ENCODE measurements at regions not wholly inside any gene's neighbourhood (a gene's known extent, or its start where the extent isn't known, plus 50 kb on each side); places are given as distances from the start of the nearest gene placed in this dataset.
A peak's percentile ranks its signal among the peaks of the same experiment; 100 is the strongest.

DNA sequence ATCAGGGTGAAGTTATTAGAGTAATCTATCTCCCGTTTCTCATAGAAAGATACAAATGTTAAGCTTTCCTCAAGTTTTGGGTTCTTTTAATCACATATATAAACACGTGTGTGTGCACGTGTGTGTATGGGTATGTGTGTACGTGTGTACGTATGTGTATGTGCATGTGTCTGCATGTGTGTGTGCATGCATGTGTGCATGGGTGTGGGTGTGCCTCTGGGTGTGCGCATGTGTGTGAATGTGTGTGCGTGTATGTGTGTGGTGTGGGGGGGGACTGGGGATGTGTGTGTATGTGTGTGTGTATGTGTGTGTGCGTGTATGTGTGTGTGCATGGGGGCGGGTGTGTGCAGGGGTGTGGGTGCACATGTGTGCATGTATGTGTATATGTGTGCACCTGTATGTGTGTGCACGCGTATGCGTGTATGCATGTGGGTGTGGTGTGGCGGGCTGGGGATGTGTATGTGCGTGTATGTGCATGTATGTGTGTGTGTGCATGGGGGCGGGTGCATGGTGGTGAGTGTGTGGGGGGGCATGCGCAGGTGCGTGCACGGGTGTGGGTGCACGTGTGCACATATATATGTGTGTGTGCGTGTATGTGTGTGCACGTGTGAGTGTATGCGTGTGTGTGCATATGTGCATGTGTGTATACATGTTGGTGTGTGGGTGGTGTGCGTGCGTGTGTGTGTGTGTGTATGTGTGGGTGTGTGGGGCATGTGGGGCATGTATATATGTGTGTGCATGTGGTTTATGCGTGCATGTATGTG lies 304.0 kb downstream of the MBD2 start:
- DNase-seq (peak in 1 of 2 donors; percentile 37), ATAC-seq (ENCODE audit: low FRiP score in 2 of 2) (peak in 1 of 2 donors; percentile 66)
- no peak overlapping the region for H3K4me3 ChIP-seq
- H3K36me3 ChIP-seq, result no peaks in the 10 kb centered on the region
- 83 to 93% methylated on average over 25 of the region's 25 CpGs for WGBS, 2 donors
- H3K9me3 ChIP-seq, result no peaks in the 10 kb centered on the region
- no peak for TF ChIP-seq EP300 (IDR thresholded peaks at IDR 0.05)
- TF ChIP-seq POLR2AphosphoS5 (IDR thresholded peaks at IDR 0.05), result no peak
- TF ChIP-seq, protein P1, sequence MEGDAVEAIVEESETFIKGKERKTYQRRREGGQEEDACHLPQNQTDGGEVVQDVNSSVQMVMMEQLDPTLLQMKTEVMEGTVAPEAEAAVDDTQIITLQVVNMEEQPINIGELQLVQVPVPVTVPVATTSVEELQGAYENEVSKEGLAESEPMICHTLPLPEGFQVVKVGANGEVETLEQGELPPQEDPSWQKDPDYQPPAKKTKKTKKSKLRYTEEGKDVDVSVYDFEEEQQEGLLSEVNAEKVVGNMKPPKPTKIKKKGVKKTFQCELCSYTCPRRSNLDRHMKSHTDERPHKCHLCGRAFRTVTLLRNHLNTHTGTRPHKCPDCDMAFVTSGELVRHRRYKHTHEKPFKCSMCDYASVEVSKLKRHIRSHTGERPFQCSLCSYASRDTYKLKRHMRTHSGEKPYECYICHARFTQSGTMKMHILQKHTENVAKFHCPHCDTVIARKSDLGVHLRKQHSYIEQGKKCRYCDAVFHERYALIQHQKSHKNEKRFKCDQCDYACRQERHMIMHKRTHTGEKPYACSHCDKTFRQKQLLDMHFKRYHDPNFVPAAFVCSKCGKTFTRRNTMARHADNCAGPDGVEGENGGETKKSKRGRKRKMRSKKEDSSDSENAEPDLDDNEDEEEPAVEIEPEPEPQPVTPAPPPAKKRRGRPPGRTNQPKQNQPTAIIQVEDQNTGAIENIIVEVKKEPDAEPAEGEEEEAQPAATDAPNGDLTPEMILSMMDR (IDR thresholded peaks at IDR 0.05), result no peak
- no peak for TF ChIP-seq POLR2A (IDR thresholded peaks at IDR 0.05)
- H3K27ac ChIP-seq, result no peak overlapping the region
- H3K4me1 ChIP-seq, result no peaks in the 10 kb centered on the region
- no peaks in the 10 kb centered on the region for H3K27me3 ChIP-seq

DNA sequence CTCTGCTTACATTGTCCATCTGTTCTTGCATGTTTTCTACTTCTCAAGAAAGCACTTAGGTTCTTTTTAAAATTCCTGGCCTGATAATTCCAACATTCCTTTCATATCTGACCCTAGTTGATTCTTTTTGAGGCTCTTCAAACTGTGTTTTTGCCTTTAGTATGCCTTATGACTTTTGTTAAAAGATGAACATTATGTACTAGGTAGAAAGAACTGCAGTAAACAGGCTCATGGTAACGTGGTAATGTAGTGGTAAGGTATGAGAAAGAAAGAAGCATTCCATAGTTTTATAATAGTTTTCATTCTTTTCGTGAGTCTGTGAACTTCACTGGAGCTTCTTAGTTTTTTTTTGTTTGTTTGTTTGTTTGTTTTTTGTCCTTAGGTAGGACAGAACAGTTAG lies 306.4 kb downstream of the MBD2 start:
- Histone ChIP-seq H3K9me3 (no peaks in the 10 kb centered on the region), H3K27ac (peak overlapping the region in 1 of 4 donors; percentile 5), H3K36me3 (no peaks in the 10 kb centered on the region), H3K4me3 (no peak overlapping the region), H3K27me3 (no peaks in the 10 kb centered on the region), H3K4me1 (no peaks in the 10 kb centered on the region)
- TF ChIP-seq POLR2AphosphoS5 (IDR thresholded peaks at IDR 0.05) (no peak), EP300 (IDR thresholded peaks at IDR 0.05) (peak in 2 of 4 donors; percentile 26 to 60), POLR2A (IDR thresholded peaks at IDR 0.05) (no peak)
- TF ChIP-seq, protein P1 (IDR thresholded peaks at IDR 0.05), result no peak
- WGBS, 2 donors, result 44 to 59% methylated on average over 2 of the region's 2 CpGs
- DNase-seq (no peak), ATAC-seq (ENCODE audit: low FRiP score in 2 of 2) (peak in 1 of 2 donors; percentile 63)

DNA sequence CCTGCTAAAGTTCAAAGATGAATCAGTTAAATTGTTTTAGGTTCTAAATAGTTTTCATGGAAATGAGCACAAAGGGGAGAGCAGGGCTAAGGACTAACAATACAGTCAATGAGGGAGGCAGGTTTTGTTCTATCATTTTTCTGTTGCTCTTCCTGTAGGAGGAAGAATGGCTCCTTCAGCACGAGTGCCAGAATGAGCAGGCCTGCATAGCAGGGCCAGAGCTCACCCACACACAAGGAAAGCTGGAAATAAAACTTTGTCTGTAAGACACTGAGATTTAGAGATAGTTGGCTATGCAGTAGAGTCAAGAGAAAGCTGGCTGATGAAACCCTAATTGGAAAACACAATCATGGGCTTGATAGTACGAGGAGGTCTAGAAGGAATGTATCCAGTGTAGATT lies 313.3 kb downstream of the MBD2 start:
- ATAC-seq (ENCODE audit: low FRiP score in 2 of 2), result no peak
- Histone ChIP-seq H3K36me3 (no peaks in the 10 kb centered on the region), H3K9me3 (no peaks in the 10 kb centered on the region), H3K4me3 (no peak overlapping the region), H3K4me1 (no peaks in the 10 kb centered on the region), H3K27ac (no peak overlapping the region), H3K27me3 (no peaks in the 10 kb centered on the region)
- WGBS, 2 donors, result 57 to 64% methylated on average over 2 of the region's 2 CpGs
- no peak for TF ChIP-seq EP300 (IDR thresholded peaks at IDR 0.05)
- TF ChIP-seq, protein P1 (IDR thresholded peaks at IDR 0.05), result no peak
- TF ChIP-seq POLR2AphosphoS5 (IDR thresholded peaks at IDR 0.05), result no peak
- TF ChIP-seq POLR2A (IDR thresholded peaks at IDR 0.05), result no peak
- DNase-seq, result no peak

DNA sequence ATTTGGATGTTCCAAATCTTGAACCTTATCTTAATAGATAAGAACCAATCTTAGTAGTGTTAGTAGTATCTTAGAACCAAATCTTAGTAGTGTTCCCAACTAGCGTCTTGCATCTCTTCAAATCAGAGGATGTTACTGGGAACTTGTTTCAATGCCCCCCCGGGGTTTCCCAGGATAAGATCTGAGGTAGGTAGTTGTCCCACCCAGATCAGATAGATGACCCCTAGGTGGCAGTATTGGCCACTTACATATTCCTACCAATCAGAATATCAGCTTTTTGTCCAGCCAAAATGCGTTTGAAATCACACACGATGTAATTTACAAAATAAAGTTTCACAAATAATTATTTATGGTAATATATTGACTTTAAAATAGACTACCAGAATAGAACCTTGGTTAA lies 314.8 kb downstream of the MBD2 start:
- Histone ChIP-seq H3K9me3 (no peaks in the 10 kb centered on the region), H3K27ac (no peak overlapping the region), H3K36me3 (no peaks in the 10 kb centered on the region), H3K4me1 (no peaks in the 10 kb centered on the region), H3K4me3 (no peak overlapping the region), H3K27me3 (no peaks in the 10 kb centered on the region)
- ATAC-seq (ENCODE audit: low FRiP score in 2 of 2) (no peak), DNase-seq (no peak)
- TF ChIP-seq POLR2AphosphoS5 (IDR thresholded peaks at IDR 0.05), result no peak
- no peak for TF ChIP-seq POLR2A (IDR thresholded peaks at IDR 0.05)
- TF ChIP-seq, protein P1 (IDR thresholded peaks at IDR 0.05), result no peak
- no peak for TF ChIP-seq EP300 (IDR thresholded peaks at IDR 0.05)
- WGBS, 2 donors, result 49 to 73% methylated on average over 4 of the region's 4 CpGs

DNA sequence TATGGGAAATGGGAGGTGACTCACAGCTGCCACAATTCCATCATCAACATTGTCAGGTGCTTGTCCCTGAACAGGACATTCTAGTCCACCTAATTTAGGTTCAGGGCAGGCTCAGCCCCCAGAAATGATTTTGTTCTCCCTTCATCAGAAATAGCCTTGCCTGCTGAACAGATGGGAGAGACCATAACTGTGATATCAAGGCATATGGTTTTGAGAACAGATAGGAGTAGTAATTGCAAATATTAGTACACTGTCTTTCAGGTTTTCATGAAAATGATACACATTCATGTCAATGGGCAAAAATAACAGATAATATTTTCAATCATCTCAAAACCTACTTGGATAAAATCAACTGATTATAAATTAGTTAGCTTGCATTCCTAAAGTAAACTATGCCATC lies 316.5 kb downstream of the MBD2 start:
- DNase-seq (no peak), ATAC-seq (ENCODE audit: low FRiP score in 2 of 2) (no peak)
- Histone ChIP-seq H3K4me3 (no peak overlapping the region), H3K4me1 (no peaks in the 10 kb centered on the region), H3K27me3 (no peaks in the 10 kb centered on the region), H3K9me3 (no peaks in the 10 kb centered on the region), H3K27ac (no peak overlapping the region), H3K36me3 (no peaks in the 10 kb centered on the region)
- TF ChIP-seq POLR2A (IDR thresholded peaks at IDR 0.05), result no peak
- no peak for TF ChIP-seq EP300 (IDR thresholded peaks at IDR 0.05)
- TF ChIP-seq POLR2AphosphoS5 (IDR thresholded peaks at IDR 0.05), result no peak
- TF ChIP-seq, protein P1 (IDR thresholded peaks at IDR 0.05), result no peak
